ENCODE measurements at regions not wholly inside any gene's neighbourhood (a gene's known extent, or its start where the extent isn't known, plus 50 kb on each side); places are given as distances from the start of the nearest gene placed in this dataset.
"Not testable (repeated sequence)": the region's sequence is repeated elsewhere in the genome, so short reads cannot be mapped to it uniquely, and the experiment has no call there.

DNA sequence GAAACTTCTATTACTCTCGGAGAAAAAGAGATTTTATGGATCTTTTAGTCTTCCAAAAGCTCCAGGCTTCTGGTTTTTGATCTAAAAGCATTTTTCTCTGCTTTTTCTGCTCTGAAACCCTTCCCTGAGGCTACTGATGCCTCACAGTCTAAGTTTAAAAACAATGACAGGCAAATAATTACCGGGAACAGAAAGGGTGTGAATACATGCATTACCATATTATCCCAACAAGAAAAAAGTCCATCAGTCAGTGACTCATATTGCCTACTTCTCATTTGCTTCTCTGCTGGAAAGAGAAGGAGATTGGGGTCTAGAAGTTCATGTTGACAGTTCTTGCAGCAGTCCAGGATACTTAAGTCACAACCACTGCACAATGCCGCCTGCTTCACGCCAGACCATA, 482.9 kb upstream of the C16orf82 start:
- TF ChIP-seq, protein P1, sequence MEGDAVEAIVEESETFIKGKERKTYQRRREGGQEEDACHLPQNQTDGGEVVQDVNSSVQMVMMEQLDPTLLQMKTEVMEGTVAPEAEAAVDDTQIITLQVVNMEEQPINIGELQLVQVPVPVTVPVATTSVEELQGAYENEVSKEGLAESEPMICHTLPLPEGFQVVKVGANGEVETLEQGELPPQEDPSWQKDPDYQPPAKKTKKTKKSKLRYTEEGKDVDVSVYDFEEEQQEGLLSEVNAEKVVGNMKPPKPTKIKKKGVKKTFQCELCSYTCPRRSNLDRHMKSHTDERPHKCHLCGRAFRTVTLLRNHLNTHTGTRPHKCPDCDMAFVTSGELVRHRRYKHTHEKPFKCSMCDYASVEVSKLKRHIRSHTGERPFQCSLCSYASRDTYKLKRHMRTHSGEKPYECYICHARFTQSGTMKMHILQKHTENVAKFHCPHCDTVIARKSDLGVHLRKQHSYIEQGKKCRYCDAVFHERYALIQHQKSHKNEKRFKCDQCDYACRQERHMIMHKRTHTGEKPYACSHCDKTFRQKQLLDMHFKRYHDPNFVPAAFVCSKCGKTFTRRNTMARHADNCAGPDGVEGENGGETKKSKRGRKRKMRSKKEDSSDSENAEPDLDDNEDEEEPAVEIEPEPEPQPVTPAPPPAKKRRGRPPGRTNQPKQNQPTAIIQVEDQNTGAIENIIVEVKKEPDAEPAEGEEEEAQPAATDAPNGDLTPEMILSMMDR (IDR thresholded peaks at IDR 0.05; ENCODE audit: low read depth, low read length, missing control alignments), result no peak
- DNase-seq (ENCODE audit: extremely low read depth, low read depth), result no peak
- H3K4me3 ChIP-seq (replicated peaks; ENCODE audit: low read depth, low read length), result no peak overlapping the region

DNA sequence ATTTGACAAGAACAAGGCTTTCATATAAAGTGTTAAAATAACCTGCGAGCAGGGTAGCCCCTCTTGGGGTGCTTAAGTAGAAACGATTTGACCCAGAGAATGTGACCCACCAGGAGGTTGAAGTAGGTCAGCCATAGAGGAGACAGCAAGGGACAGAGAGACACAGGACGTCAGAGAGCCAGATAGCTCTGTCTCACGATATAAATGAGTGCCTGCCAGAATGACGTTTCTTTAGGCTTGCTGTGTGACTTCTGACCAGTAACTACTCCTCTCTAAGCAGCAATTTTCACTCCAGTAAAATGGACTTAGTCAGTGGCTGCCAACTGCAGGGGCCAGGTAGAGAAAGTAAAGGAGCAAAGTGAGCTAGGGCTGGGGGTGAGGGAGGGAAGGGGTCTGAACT, 473.0 kb upstream of the C16orf82 start:
- no peak for DNase-seq (ENCODE audit: extremely low read depth, low read depth)
- no peak overlapping the region for H3K4me3 ChIP-seq (replicated peaks; ENCODE audit: low read depth, low read length)
- TF ChIP-seq, protein P1 (IDR thresholded peaks at IDR 0.05; ENCODE audit: low read depth, low read length, missing control alignments), result no peak

GRCh38 chr16:26594666-26595065, 472.1 kb upstream of the C16orf82 start:
- TF ChIP-seq, protein P1 (IDR thresholded peaks at IDR 0.05; ENCODE audit: low read depth, low read length, missing control alignments), result no peak
- H3K4me3 ChIP-seq (replicated peaks; ENCODE audit: low read depth, low read length), result no peak overlapping the region
- DNase-seq (ENCODE audit: extremely low read depth, low read depth), result no peak

- TF ChIP-seq, protein P1 (IDR thresholded peaks at IDR 0.05; ENCODE audit: low read depth, low read length, missing control alignments), result no peak
- no peak for DNase-seq (ENCODE audit: extremely low read depth, low read depth)
- H3K4me3 ChIP-seq (replicated peaks; ENCODE audit: low read depth, low read length), result no peak overlapping the region
Measured at GRCh38 chr16:26595199-26595598, 471.5 kb upstream of the C16orf82 start.

- not testable (repeated sequence) for H3K4me3 ChIP-seq (replicated peaks; ENCODE audit: low read depth, low read length); DNase-seq (ENCODE audit: extremely low read depth, low read depth)
Measured at GRCh38 chr16:26596033-26596432, 470.7 kb upstream of the C16orf82 start.

- no peak overlapping the region for H3K4me3 ChIP-seq (replicated peaks; ENCODE audit: low read depth, low read length)
- TF ChIP-seq, protein P1 (IDR thresholded peaks at IDR 0.05; ENCODE audit: low read depth, low read length, missing control alignments), result no peak
- DNase-seq (ENCODE audit: extremely low read depth, low read depth), result no peak
Measured at GRCh38 chr16:26598061-26598460, 468.7 kb upstream of the C16orf82 start.

GRCh38 chr16:26598998-26599784, 467.5 kb upstream of the C16orf82 start:
- DNase-seq (ENCODE audit: extremely low read depth, low read depth), result no peak
- H3K4me3 ChIP-seq (replicated peaks; ENCODE audit: low read depth, low read length), result no peak overlapping the region
- TF ChIP-seq, protein P1 (IDR thresholded peaks at IDR 0.05; ENCODE audit: low read depth, low read length, missing control alignments), result no peak

All from HFF-Myc (cell line).